ENCODE measurements at regions not wholly inside any gene's neighbourhood (a gene's known extent, or its start where the extent isn't known, plus 50 kb on each side); places are given as distances from the start of the nearest gene placed in this dataset.

DNA sequence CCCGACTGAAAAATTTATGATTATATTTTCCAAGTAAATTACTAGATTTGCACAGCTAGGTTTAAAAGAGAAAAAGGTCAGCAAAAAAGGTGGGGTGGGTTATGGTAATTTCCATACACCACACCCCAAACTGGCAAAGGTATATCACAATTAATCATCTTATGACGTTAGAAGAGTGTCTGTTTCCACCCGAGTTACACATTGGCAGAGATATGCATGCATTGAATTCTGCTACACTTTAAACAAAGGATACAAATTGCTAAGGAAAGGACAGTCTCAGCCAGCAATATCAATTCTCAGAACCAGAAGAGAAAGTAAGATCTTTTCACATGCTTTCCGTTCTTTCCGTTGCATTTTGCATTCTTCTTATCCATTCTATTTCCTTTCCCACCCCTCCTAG is 843.3 kb downstream of the GATA3 start:
- Mint-ChIP-seq H3K4me3 (no peak overlapping the region), H3K27ac (no peak overlapping the region), H3K4me1 (peaks cover 2% of the 10 kb centered on the region), H3K27me3 (peaks cover 17% of the 10 kb centered on the region), H3K36me3 (ENCODE audit: low read depth) (no peaks in the 10 kb centered on the region)
- DNase-seq (no peak), ATAC-seq (no peak)
- H3K9me3 ChIP-seq (ENCODE audit: control insufficient read depth, low read length, poor library complexity, severe bottlenecking), result no peaks in the 10 kb centered on the region

GRCh38 chr10:8898745-8899330 is 844.4 kb downstream of the GATA3 start:
- peak; percentile 8 for ATAC-seq
- H3K9me3 ChIP-seq (ENCODE audit: control insufficient read depth, low read length, poor library complexity, severe bottlenecking), result no peaks in the 10 kb centered on the region
- DNase-seq, result no peak
- Mint-ChIP-seq H3K27me3 (peaks cover 25% of the 10 kb centered on the region), H3K36me3 (ENCODE audit: low read depth) (no peaks in the 10 kb centered on the region), H3K4me3 (no peak overlapping the region), H3K27ac (no peak overlapping the region), H3K4me1 (no peaks in the 10 kb centered on the region)

GRCh38 chr10:8902926-8903325 is 848.4 kb downstream of the GATA3 start:
- no peak overlapping the region for H3K27ac Mint-ChIP-seq
- DNase-seq (no peak), ATAC-seq (no peak)
- no peaks in the 10 kb centered on the region for H3K36me3 Mint-ChIP-seq (ENCODE audit: low read depth)
- H3K9me3 ChIP-seq (ENCODE audit: control insufficient read depth, low read length, poor library complexity, severe bottlenecking), result no peaks in the 10 kb centered on the region
- H3K27me3 Mint-ChIP-seq, result peaks cover 21% of the 10 kb centered on the region
- H3K4me3 Mint-ChIP-seq, result no peak overlapping the region
- H3K4me1 Mint-ChIP-seq, result peaks cover 1% of the 10 kb centered on the region

- no peak overlapping the region for H3K4me3 Mint-ChIP-seq
- H3K36me3 Mint-ChIP-seq (ENCODE audit: low read depth), result no peaks in the 10 kb centered on the region
Measured at GRCh38 chr10:8908013-8908412, 853.5 kb downstream of the GATA3 start.

GRCh38 chr10:8910314-8910713 is 855.8 kb downstream of the GATA3 start:
- Mint-ChIP-seq H3K27me3 (no peaks in the 10 kb centered on the region), H3K27ac (no peak overlapping the region), H3K4me1 (peaks cover 3% of the 10 kb centered on the region), H3K36me3 (ENCODE audit: low read depth) (no peaks in the 10 kb centered on the region), H3K4me3 (no peak overlapping the region)
- no peak for DNase-seq
- no peaks in the 10 kb centered on the region for H3K9me3 ChIP-seq (ENCODE audit: control insufficient read depth, low read length, poor library complexity, severe bottlenecking)
- no peak for ATAC-seq

More at GRCh38 chr10:8908013-8908412, 853.5 kb downstream of the GATA3 start:
- H3K27me3 Mint-ChIP-seq, result peaks cover 10% of the 10 kb centered on the region
- H3K9me3 ChIP-seq (ENCODE audit: control insufficient read depth, low read length, poor library complexity, severe bottlenecking), result no peaks in the 10 kb centered on the region
- ATAC-seq (no peak), DNase-seq (no peak)
- H3K27ac Mint-ChIP-seq, result no peak overlapping the region
- peaks cover 3% of the 10 kb centered on the region for H3K4me1 Mint-ChIP-seq

- no peaks in the 10 kb centered on the region for H3K27me3 Mint-ChIP-seq
- no peak for ATAC-seq
- H3K27ac Mint-ChIP-seq, result no peak overlapping the region
- no peaks in the 10 kb centered on the region for H3K9me3 ChIP-seq (ENCODE audit: control insufficient read depth, low read length, poor library complexity, severe bottlenecking)
- DNase-seq, result no peak
- H3K36me3 Mint-ChIP-seq (ENCODE audit: low read depth), result no peaks in the 10 kb centered on the region
- H3K4me1 Mint-ChIP-seq, result peaks cover 3% of the 10 kb centered on the region
- H3K4me3 Mint-ChIP-seq, result no peak overlapping the region
Measured at GRCh38 chr10:8911032-8911431, 856.5 kb downstream of the GATA3 start.

GRCh38 chr10:8912108-8912507 is 857.6 kb downstream of the GATA3 start:
- no peaks in the 10 kb centered on the region for H3K36me3 Mint-ChIP-seq (ENCODE audit: low read depth)
- H3K9me3 ChIP-seq (ENCODE audit: control insufficient read depth, low read length, poor library complexity, severe bottlenecking), result no peaks in the 10 kb centered on the region
- ATAC-seq, result no peak
- H3K4me3 Mint-ChIP-seq, result no peak overlapping the region
- no peaks in the 10 kb centered on the region for H3K27me3 Mint-ChIP-seq
- no peak overlapping the region for H3K27ac Mint-ChIP-seq
- DNase-seq, result no peak
- peaks cover 3% of the 10 kb centered on the region for H3K4me1 Mint-ChIP-seq

DNA sequence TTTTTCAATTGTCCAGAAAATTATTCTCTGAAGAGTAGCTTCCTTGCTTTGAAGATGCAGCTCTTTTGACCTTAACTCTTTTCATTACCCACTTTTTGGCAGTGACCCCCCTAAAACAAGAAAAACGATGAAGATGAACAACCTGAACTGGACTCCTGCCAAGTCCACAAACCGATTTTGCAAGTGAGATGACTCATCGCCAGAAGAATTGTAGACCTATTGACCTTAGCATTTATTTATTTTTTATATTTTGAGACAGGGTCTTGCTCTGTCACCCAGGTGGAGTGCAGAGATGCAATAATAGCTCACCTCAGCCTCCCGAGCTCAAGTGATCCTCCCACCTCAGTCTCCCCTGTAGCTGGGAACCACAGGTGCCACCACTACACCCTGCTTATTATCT is 859.2 kb downstream of the GATA3 start:
- H3K27ac Mint-ChIP-seq, result no peak overlapping the region
- no peak for DNase-seq
- no peaks in the 10 kb centered on the region for H3K36me3 Mint-ChIP-seq (ENCODE audit: low read depth)
- no peaks in the 10 kb centered on the region for H3K9me3 ChIP-seq (ENCODE audit: control insufficient read depth, low read length, poor library complexity, severe bottlenecking)
- no peak overlapping the region for H3K4me3 Mint-ChIP-seq
- H3K4me1 Mint-ChIP-seq, result no peaks in the 10 kb centered on the region
- H3K27me3 Mint-ChIP-seq, result no peaks in the 10 kb centered on the region
- no peak for ATAC-seq

- no peak overlapping the region for H3K4me3 Mint-ChIP-seq
- H3K4me1 Mint-ChIP-seq, result peaks cover 2% of the 10 kb centered on the region
- H3K36me3 Mint-ChIP-seq (ENCODE audit: low read depth), result no peaks in the 10 kb centered on the region
- no peak for DNase-seq
- H3K9me3 ChIP-seq (ENCODE audit: control insufficient read depth, low read length, poor library complexity, severe bottlenecking), result no peaks in the 10 kb centered on the region
- no peak overlapping the region for H3K27ac Mint-ChIP-seq
- no peaks in the 10 kb centered on the region for H3K27me3 Mint-ChIP-seq
- no peak for ATAC-seq
Measured at GRCh38 chr10:8919280-8919679, 864.8 kb downstream of the GATA3 start.

DNA sequence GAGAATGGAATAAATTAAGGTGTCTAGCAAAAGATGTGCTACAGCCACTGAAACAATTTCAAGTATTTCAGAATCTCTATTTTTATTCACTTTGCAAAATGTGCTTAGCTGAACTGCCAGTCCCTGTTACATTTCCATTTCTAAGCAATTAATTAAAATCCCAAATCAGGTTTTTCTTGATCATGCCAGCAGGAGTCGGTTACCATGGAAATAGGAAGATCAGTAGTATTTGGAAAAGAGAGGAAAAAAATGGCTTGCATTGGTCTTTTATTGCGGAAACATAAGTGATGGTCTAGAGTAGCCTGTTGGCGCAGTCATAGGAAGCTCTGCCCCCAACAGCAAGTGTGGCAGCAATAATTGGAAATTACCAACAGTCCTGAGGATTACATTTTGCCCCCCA is 867.1 kb downstream of the GATA3 start:
- no peak for DNase-seq
- peaks cover 2% of the 10 kb centered on the region for H3K4me1 Mint-ChIP-seq

DNA sequence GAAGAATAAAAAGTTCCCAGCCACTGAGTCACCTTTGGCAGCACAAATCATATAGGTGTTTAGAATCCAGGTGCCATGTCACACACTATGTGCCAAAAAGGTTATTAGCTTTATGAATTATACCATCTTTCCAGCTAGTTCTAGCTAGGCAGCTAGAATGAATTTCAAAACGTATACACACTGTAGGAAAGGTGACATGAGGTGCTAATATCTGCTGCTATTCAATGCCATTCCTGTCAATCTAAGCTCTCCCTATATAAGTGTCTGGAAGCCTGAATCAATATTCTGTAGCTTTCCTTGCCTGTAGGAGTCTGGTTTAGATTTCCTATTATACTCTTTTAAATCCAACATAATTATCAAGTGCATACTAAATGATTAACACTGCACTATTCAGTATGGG is 868.6 kb downstream of the GATA3 start:
- H3K9me3 ChIP-seq (ENCODE audit: control insufficient read depth, low read length, poor library complexity, severe bottlenecking), result no peaks in the 10 kb centered on the region
- Mint-ChIP-seq H3K27ac (no peak overlapping the region), H3K4me1 (peaks cover 2% of the 10 kb centered on the region), H3K4me3 (no peak overlapping the region), H3K36me3 (ENCODE audit: low read depth) (no peaks in the 10 kb centered on the region), H3K27me3 (peaks cover 7% of the 10 kb centered on the region)
- DNase-seq (no peak), ATAC-seq (no peak)

More for the DNA sequence above, 867.1 kb downstream of the GATA3 start:
- no peak overlapping the region for H3K27ac Mint-ChIP-seq
- no peak overlapping the region for H3K4me3 Mint-ChIP-seq
- no peaks in the 10 kb centered on the region for H3K9me3 ChIP-seq (ENCODE audit: control insufficient read depth, low read length, poor library complexity, severe bottlenecking)
- H3K27me3 Mint-ChIP-seq, result no peaks in the 10 kb centered on the region
- ATAC-seq, result no peak
- no peaks in the 10 kb centered on the region for H3K36me3 Mint-ChIP-seq (ENCODE audit: low read depth)

DNA sequence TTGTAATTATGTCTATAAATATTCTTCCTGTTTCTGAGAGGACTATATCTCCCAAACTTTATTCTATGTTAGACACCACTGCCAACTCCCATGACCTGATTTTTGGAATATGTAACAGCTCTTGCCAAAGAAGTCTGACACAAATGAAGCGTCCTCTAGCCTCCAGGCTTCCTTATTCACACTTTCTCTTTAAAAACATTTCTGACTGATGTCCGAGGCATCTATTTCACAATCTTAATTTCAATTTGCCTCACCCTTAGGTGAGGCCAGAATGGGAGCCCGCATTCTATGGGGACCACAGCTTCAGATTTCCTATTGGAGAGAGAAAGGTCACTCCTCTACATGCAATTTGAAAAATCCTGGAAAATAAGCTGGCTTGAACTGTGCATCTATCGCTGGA is 873.2 kb downstream of the GATA3 start:
- Mint-ChIP-seq H3K4me3 (no peak overlapping the region), H3K36me3 (ENCODE audit: low read depth) (no peaks in the 10 kb centered on the region), H3K27ac (no peak overlapping the region), H3K27me3 (peaks cover 14% of the 10 kb centered on the region), H3K4me1 (no peaks in the 10 kb centered on the region)
- DNase-seq (no peak), ATAC-seq (no peak)
- H3K9me3 ChIP-seq (ENCODE audit: control insufficient read depth, low read length, poor library complexity, severe bottlenecking), result no peaks in the 10 kb centered on the region

GRCh38 chr10:8946451-8946850 is 892.0 kb downstream of the GATA3 start:
- Mint-ChIP-seq H3K27ac (no peak overlapping the region), H3K4me3 (no peak overlapping the region), H3K36me3 (ENCODE audit: low read depth) (peaks cover 3% of the 10 kb centered on the region), H3K27me3 (peaks cover 4% of the 10 kb centered on the region), H3K4me1 (no peaks in the 10 kb centered on the region)
- no peak for DNase-seq
- ATAC-seq, result no peak
- H3K9me3 ChIP-seq (ENCODE audit: control insufficient read depth, low read length, poor library complexity, severe bottlenecking), result no peaks in the 10 kb centered on the region

DNA sequence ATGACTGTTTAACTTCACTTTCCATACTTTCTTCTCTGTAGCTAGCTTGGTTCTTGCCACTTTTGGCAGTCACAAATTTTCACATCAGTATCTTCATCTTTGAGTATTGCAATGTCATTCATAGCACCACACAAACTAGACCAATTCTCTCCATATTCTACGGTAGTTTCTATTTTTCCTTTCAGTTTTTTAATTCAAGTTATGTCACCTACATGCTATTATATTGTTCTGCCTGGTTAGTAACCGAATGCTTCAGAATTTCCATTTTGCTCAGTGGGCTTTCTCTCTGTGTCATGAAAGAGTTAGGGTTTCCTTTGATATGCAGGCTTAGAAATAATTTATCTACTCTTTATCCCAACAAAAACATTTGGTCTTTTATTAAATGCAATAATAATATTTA is 896.5 kb downstream of the GATA3 start:
- H3K9me3 ChIP-seq (ENCODE audit: control insufficient read depth, low read length, poor library complexity, severe bottlenecking), result no peaks in the 10 kb centered on the region
- H3K27ac Mint-ChIP-seq, result no peak overlapping the region
- H3K4me3 Mint-ChIP-seq, result no peak overlapping the region
- ATAC-seq, result no peak
- H3K27me3 Mint-ChIP-seq, result peaks cover 4% of the 10 kb centered on the region
- H3K36me3 Mint-ChIP-seq (ENCODE audit: low read depth), result peaks cover 3% of the 10 kb centered on the region
- H3K4me1 Mint-ChIP-seq, result no peaks in the 10 kb centered on the region
- DNase-seq, result no peak
